Kidney (tissue), 13 donors: ENCODE measurements at regions not wholly inside any gene's neighbourhood (a gene's known extent, or its start where the extent isn't known, plus 50 kb on each side); places are given as distances from the start of the nearest gene placed in this dataset.

Experiments
- DNase-seq, 5 donors: peaks; one replicate each; pipeline ENCODE4 v3.0.0-alpha.2; 2013 to 2020
- FAIRE-seq: peaks from 2 replicates; lab custom pipeline; 2012; peaks lifted over from hg19 to GRCh38; lab: Jason Lieb, UNC
- H3K27ac ChIP-seq, 2 donors: one replicate each; pipeline ENCODE4 v1.7.0; 2013; ENCODE audit warnings: low read depth in 2 of 2, low read length in 2 of 2, inconsistent platforms in 1 of 2
- H3K27me3 ChIP-seq: one replicate; pipeline ENCODE4 v1.7.1; 2013; ENCODE audit warnings: low read length, inconsistent platforms; ENCODE audit not compliant: control insufficient read depth, insufficient read depth
- H3K36me3 ChIP-seq, 3 donors: one replicate each; pipeline versions ENCODE4 v1.7.0 to v1.7.1; 2013; ENCODE audit warnings: low read length in 3 of 3, control low read depth in 1 of 3, inconsistent platforms in 1 of 3; ENCODE audit not compliant: insufficient read depth in 3 of 3, control insufficient read depth in 2 of 3
- H3K4me1 ChIP-seq, 3 donors: one replicate each; pipeline versions ENCODE4 v1.7.0 to v1.7.1; 2013; ENCODE audit warnings: low read length in 3 of 3, inconsistent platforms in 1 of 3, low read depth in 1 of 3; ENCODE audit not compliant: control insufficient read depth in 2 of 3, insufficient read depth in 2 of 3
- H3K4me3 ChIP-seq, 3 donors: one replicate each; pipeline versions ENCODE4 v1.7.0 to v1.8.1; 2013; ENCODE audit warnings: low read length in 3 of 3, control low read depth in 1 of 3, inconsistent platforms in 1 of 3
- H3K9ac ChIP-seq, 3 donors: one replicate each; pipeline versions ENCODE4 v1.7.0 to v1.7.1; 2013; ENCODE audit warnings: low read length in 3 of 3, control low read depth in 1 of 3, inconsistent platforms in 1 of 3
- H3K9me3 ChIP-seq, 3 donors: one replicate each; pipeline versions ENCODE4 v1.7.0 to v1.7.1; 2013; ENCODE audit warnings: low read length in 3 of 3, control low read depth in 1 of 3, inconsistent platforms in 1 of 3; ENCODE audit not compliant: control insufficient read depth in 2 of 3, insufficient read depth in 1 of 3
- CTCF ChIP-seq: IDR thresholded peaks from 3 replicates; pipeline ENCODE4 v1.5.1; 2012; ENCODE audit warnings: mild to moderate bottlenecking, moderate library complexity, borderline replicate concordance; ENCODE audit not compliant: insufficient read depth; ENCODE audit errors: extremely low read depth
- intact Hi-C: fragments of 100-400 bp; cut with DNase I; formaldehyde crosslinking; loops from one replicate; pipeline ENCODE4 v1.11.1; 2022
- donor health status: control.
- donor health status: control.
- donor health status: control.
- donor health status: control.
- donor health status: control.
- donor health status: DM: yes; HTN: yes; CAD: no.
- donor health status: Normal renal cell carcinoma (clear cell type).

- intact Hi-C loops = no loop called here
- no peak for DNase-seq
- Histone ChIP-seq H3K4me1 (no peaks in the 10 kb centered on the region), H3K9me3 (no peaks in the 10 kb centered on the region), H3K36me3 (no peaks in the 10 kb centered on the region), H3K9ac (no peak overlapping the region), H3K27me3 (no peaks in the 10 kb centered on the region), H3K4me3 (no peak overlapping the region), H3K27ac (no peak overlapping the region)
- no peak for TF ChIP-seq CTCF
- FAIRE-seq = no peak
These were observed 276.5 kb upstream of the KCNMB2 start for GRCh38 chr3:178259703-178260102.

- DNase-seq = peak in 2 of 5 donors; percentile 17 to 27
- no peak for FAIRE-seq
- no peak for TF ChIP-seq CTCF
These were observed 275.2 kb upstream of the KCNMB2 start for GRCh38 chr3:178260887-178261565.

GRCh38 chr3:178263236-178263916, 272.9 kb upstream of the KCNMB2 start:
- no peaks in the 10 kb centered on the region for H3K36me3 ChIP-seq
- no peak overlapping the region for H3K9ac ChIP-seq
- H3K4me3 ChIP-seq = no peak overlapping the region
- peak; percentile 47 for FAIRE-seq
- no peaks in the 10 kb centered on the region for H3K9me3 ChIP-seq
- H3K4me1 ChIP-seq = no peaks in the 10 kb centered on the region
- no peak for DNase-seq
- TF ChIP-seq CTCF = no peak
- intact Hi-C loops = no loop called here
- H3K27ac ChIP-seq = no peak overlapping the region
- H3K27me3 ChIP-seq = no peaks in the 10 kb centered on the region

More at GRCh38 chr3:178260887-178261565, 275.2 kb upstream of the KCNMB2 start:
- H3K27ac ChIP-seq = no peak overlapping the region
- H3K36me3 ChIP-seq = no peaks in the 10 kb centered on the region
- intact Hi-C loops = no loop called here
- no peaks in the 10 kb centered on the region for H3K4me1 ChIP-seq
- no peaks in the 10 kb centered on the region for H3K9me3 ChIP-seq
- H3K9ac ChIP-seq = no peak overlapping the region
- no peaks in the 10 kb centered on the region for H3K27me3 ChIP-seq
- H3K4me3 ChIP-seq = peak overlapping the region in 1 of 3 donors; percentile 27
